GM06990 (cell line): ENCODE measurements at regions not wholly inside any gene's neighbourhood (a gene's known extent, or its start where the extent isn't known, plus 50 kb on each side); places are given as distances from the start of the nearest gene placed in this dataset.

Experiments used
- DNase-seq: peaks from one replicate; pipeline ENCODE4 v3.0.0-alpha.2; 2011; ENCODE audit not compliant: insufficient read length; ENCODE audit errors: extremely low read depth
- H3K27me3 ChIP-seq: replicated peaks from 2 replicates; pipeline ENCODE4 v1.6.0; 2011; ENCODE audit warnings: low read length; ENCODE audit not compliant: control insufficient read depth, insufficient read depth
- H3K36me3 ChIP-seq: 2 replicates; pipeline ENCODE4 v1.5.1; 2011; ENCODE audit warnings: low read length; ENCODE audit not compliant: control insufficient read depth, insufficient read depth
- H3K4me3 ChIP-seq: replicated peaks from 2 replicates; pipeline ENCODE4 v1.5.1; 2011; ENCODE audit warnings: low read depth, mild to moderate bottlenecking, control low read depth, low read length
- TF ChIP-seq, protein P1 (sequence below): IDR thresholded peaks from 2 replicates; pipeline ENCODE4 v1.5.1; 2011; ENCODE audit warnings: low read length, control low read depth, mild to moderate bottlenecking, inconsistent platforms; ENCODE audit not compliant: insufficient read depth, poor library complexity, severe bottlenecking

- no peak for DNase-seq
- Histone ChIP-seq H3K4me3 (no peak overlapping the region), H3K27me3 (peaks cover 2% of the 10 kb centered on the region; the same call in 1 of the 2 replicates), H3K36me3 (no peaks in the 10 kb centered on the region)
- TF ChIP-seq, protein P1, sequence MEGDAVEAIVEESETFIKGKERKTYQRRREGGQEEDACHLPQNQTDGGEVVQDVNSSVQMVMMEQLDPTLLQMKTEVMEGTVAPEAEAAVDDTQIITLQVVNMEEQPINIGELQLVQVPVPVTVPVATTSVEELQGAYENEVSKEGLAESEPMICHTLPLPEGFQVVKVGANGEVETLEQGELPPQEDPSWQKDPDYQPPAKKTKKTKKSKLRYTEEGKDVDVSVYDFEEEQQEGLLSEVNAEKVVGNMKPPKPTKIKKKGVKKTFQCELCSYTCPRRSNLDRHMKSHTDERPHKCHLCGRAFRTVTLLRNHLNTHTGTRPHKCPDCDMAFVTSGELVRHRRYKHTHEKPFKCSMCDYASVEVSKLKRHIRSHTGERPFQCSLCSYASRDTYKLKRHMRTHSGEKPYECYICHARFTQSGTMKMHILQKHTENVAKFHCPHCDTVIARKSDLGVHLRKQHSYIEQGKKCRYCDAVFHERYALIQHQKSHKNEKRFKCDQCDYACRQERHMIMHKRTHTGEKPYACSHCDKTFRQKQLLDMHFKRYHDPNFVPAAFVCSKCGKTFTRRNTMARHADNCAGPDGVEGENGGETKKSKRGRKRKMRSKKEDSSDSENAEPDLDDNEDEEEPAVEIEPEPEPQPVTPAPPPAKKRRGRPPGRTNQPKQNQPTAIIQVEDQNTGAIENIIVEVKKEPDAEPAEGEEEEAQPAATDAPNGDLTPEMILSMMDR = no peak
Observed at GRCh38 chr15:77810130-77810571, 177.4 kb upstream of the LINGO1 start.

DNA sequence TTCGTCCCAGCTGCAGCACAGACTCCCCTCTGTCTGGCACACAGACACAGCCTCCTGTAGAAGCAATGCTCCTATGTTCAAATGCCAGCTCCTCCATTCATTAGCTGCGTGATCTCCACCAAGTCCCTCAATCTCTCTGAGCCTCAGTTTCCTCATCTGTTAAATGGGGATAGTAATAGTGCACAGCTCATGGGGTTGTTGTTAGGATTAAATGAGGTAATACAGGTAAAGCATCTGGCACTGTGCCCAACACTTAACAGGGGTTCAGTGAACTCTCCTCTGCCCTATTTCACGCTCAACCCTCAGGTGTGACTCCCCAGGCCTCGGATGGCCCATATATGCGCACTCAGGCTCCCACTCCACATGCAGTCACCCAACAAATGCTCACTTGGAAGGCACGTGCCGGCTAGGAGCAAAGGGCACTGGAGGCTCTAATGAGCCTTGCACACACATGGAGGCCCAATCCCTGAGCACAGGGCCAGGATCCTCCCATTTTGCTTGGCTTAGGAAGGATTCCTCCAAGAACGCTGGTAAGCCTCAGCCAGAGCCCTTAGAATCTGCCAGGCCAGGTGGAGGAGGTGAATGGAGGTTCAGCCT, 176.0 kb upstream of the LINGO1 start:
- TF ChIP-seq, protein P1 = no peak

GRCh38 chr15:77808075-77808474, 175.4 kb upstream of the LINGO1 start:
- TF ChIP-seq, protein P1 = no peak
- DNase-seq = no peak
- H3K27me3 ChIP-seq = peaks cover 2% of the 10 kb centered on the region; the same call in 1 of the 2 replicates

More for the DNA sequence above, 176.0 kb upstream of the LINGO1 start:
- DNase-seq = no peak
- Histone ChIP-seq H3K27me3 (peaks cover 2% of the 10 kb centered on the region; the same call in 1 of the 2 replicates), H3K36me3 (no peaks in the 10 kb centered on the region), H3K4me3 (no peak overlapping the region)

DNA sequence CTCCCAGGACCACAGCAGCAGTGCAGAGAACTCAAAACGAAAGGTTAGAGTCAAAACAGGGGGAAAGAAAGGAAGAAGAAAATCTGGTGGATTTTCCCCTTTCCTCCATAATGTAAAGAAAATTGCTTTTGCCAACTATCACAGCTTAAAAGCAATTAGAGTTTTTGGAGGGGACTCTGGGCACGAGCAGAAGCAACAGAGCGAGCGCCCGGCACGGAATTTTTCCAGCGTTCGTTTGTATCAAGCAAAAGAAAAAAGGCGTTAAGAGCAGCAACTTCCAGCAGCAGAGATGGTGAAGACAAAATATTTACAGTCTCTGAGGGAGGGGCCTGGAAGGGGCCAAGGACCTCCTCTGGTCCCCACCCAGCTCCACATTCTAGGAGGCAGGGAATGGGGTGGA, 174.9 kb upstream of the LINGO1 start:
- Histone ChIP-seq H3K27me3 (peaks cover 2% of the 10 kb centered on the region), H3K4me3 (no peak overlapping the region), H3K36me3 (no peaks in the 10 kb centered on the region)
- DNase-seq = no peak
- TF ChIP-seq, protein P1 = no peak

More at GRCh38 chr15:77808075-77808474, 175.4 kb upstream of the LINGO1 start:
- no peaks in the 10 kb centered on the region for H3K36me3 ChIP-seq
- H3K4me3 ChIP-seq = no peak overlapping the region

DNA sequence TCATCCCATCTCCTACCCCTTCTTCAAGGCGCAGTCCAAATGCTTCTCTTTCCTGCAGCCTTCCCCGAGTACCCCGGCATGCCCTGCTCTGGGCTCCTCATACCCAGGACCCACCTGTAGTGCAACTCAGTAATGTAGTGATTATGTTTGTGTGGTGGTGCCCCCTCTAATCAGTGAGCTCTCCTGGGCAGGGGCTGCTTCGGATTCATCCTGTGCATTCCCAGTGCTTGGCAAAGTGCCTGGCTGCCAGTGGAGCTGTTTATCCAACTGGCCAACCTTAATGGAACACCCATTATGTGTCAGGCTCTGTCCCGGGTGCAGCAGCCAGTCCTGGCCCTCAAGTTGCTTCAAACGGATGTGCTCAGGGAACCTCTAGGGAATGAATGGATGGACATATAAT, 174.4 kb upstream of the LINGO1 start:
- Histone ChIP-seq H3K4me3 (no peak overlapping the region), H3K27me3 (peaks cover 2% of the 10 kb centered on the region), H3K36me3 (no peaks in the 10 kb centered on the region)
- TF ChIP-seq, protein P1 = no peak
- DNase-seq = no peak
